DOHH2 (cell line): ENCODE measurements at regions not wholly inside any gene's neighbourhood (a gene's known extent, or its start where the extent isn't known, plus 50 kb on each side); places are given as distances from the start of the nearest gene placed in this dataset.

Experiments used
- H3F3A ChIP-seq: fragments of 200-600 bp; sonication (generic), shearing (Covaris generic); 2 replicates; pipeline ENCODE4 v1.6.0; 2016; ENCODE audit warnings: antibody characterized with exemption, mild to moderate bottlenecking; ENCODE audit not compliant: control insufficient read depth, insufficient read depth
- H3K27ac ChIP-seq: fragments of 200-600 bp; sonication (generic); 2 replicates; pipeline ENCODE4 v1.5.1; 2014; ENCODE audit warnings: low read depth, mild to moderate bottlenecking, low read length, moderate library complexity
- H3K27me3 ChIP-seq: fragments of 200-600 bp; sonication (generic); 2 replicates; pipeline ENCODE4 v1.6.1; 2014; ENCODE audit warnings: mild to moderate bottlenecking, low read length, mixed read lengths; ENCODE audit not compliant: control insufficient read depth
- H3K36me3 ChIP-seq: fragments of 200-600 bp; sonication (generic); 2 replicates; pipeline ENCODE4 v1.6.1; 2014; ENCODE audit warnings: mild to moderate bottlenecking, low read length, moderate library complexity, mixed read lengths; ENCODE audit not compliant: control insufficient read depth
- H3K4me1 ChIP-seq: fragments of 200-600 bp; sonication (generic); 2 replicates; pipeline ENCODE4 v1.6.1; 2014; ENCODE audit warnings: mild to moderate bottlenecking, low read length, mixed read lengths; ENCODE audit not compliant: control insufficient read depth
- H3K4me2 ChIP-seq: fragments of 200-600 bp; sonication (generic); 2 replicates; pipeline ENCODE4 v1.6.0; 2014; ENCODE audit warnings: mild to moderate bottlenecking, low read length, moderate library complexity
- H3K4me3 ChIP-seq: fragments of 200-600 bp; sonication (generic); 2 replicates; pipeline ENCODE4 v1.5.1; 2014; ENCODE audit warnings: mild to moderate bottlenecking, low read length, mixed read lengths
- H3K79me2 ChIP-seq: fragments of 200-600 bp; sonication (generic); 2 replicates; pipeline ENCODE4 v1.6.1; 2014; ENCODE audit warnings: mild to moderate bottlenecking, low read length, mixed read lengths; ENCODE audit not compliant: control insufficient read depth
- H3K9me2 ChIP-seq: fragments of 200-600 bp; sonication (generic); replicated peaks from 2 replicates; pipeline ENCODE4 v1.6.1; 2014; ENCODE audit warnings: mild to moderate bottlenecking, low read length, mixed read lengths; ENCODE audit not compliant: control insufficient read depth
- H3K9me3 ChIP-seq: fragments of 200-600 bp; sonication (generic); 2 replicates; pipeline ENCODE4 v1.6.1; 2014; ENCODE audit warnings: antibody characterized with exemption, low read length, mixed read lengths; ENCODE audit not compliant: control insufficient read depth, insufficient read depth
- H4K20me1 ChIP-seq: fragments of 200-600 bp; sonication (generic); 2 replicates; pipeline ENCODE4 v1.6.0; 2014; ENCODE audit warnings: low read depth, mild to moderate bottlenecking, antibody characterized with exemption, low read length, moderate library complexity; ENCODE audit not compliant: control insufficient read depth, insufficient read depth
- EZH2phosphoT487 ChIP-seq: fragments of 200-600 bp; sonication (generic); IDR thresholded peaks from 2 replicates; pipeline ENCODE4 v1.6.1; 2017; ENCODE audit warnings: borderline replicate concordance, mild to moderate bottlenecking, antibody characterized with exemption, low read length, moderate library complexity, mixed read lengths
- TF ChIP-seq, protein P1 (sequence below): fragments of 200-600 bp; sonication (generic); IDR thresholded peaks from one replicate; pipeline ENCODE4 v1.5.1; 2014; ENCODE audit warnings: antibody characterized with exemption, mild to moderate bottlenecking, low read depth, low read length; ENCODE audit not compliant: poor library complexity, severe bottlenecking

DNA sequence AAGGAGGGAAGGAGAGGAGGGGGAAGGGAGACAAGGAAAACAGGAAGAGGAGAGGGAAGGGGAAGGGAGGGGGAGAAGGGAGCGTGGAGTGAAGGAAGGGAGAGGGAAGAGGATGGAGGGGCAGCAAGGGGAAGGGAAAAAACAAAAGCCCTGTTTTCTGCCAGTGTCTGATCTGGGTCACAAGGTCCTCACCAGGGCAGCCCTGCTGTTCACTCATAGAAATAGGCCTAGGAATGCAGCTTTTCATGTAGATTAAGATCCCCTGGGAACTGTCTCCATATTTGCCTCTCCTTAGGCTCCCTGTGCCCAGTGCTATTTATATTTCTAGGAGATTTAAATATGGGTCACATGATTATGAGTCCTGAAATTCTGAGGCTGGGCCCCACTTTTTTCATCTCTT is 790.7 kb downstream of the TNS3 start:
- TF ChIP-seq, protein P1, sequence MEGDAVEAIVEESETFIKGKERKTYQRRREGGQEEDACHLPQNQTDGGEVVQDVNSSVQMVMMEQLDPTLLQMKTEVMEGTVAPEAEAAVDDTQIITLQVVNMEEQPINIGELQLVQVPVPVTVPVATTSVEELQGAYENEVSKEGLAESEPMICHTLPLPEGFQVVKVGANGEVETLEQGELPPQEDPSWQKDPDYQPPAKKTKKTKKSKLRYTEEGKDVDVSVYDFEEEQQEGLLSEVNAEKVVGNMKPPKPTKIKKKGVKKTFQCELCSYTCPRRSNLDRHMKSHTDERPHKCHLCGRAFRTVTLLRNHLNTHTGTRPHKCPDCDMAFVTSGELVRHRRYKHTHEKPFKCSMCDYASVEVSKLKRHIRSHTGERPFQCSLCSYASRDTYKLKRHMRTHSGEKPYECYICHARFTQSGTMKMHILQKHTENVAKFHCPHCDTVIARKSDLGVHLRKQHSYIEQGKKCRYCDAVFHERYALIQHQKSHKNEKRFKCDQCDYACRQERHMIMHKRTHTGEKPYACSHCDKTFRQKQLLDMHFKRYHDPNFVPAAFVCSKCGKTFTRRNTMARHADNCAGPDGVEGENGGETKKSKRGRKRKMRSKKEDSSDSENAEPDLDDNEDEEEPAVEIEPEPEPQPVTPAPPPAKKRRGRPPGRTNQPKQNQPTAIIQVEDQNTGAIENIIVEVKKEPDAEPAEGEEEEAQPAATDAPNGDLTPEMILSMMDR, result no peak
- no peak for TF ChIP-seq EZH2phosphoT487
- Histone ChIP-seq H3F3A (no peaks in the 10 kb centered on the region), H3K27me3 (no peaks in the 10 kb centered on the region), H3K4me3 (no peak overlapping the region), H3K4me1 (no peaks in the 10 kb centered on the region), H3K36me3 (no peaks in the 10 kb centered on the region), H4K20me1 (no peaks in the 10 kb centered on the region), H3K9me3 (no peaks in the 10 kb centered on the region), H3K9me2 (no peaks in the 10 kb centered on the region), H3K27ac (no peak overlapping the region), H3K79me2 (no peaks in the 10 kb centered on the region), H3K4me2 (no peak overlapping the region)

DNA sequence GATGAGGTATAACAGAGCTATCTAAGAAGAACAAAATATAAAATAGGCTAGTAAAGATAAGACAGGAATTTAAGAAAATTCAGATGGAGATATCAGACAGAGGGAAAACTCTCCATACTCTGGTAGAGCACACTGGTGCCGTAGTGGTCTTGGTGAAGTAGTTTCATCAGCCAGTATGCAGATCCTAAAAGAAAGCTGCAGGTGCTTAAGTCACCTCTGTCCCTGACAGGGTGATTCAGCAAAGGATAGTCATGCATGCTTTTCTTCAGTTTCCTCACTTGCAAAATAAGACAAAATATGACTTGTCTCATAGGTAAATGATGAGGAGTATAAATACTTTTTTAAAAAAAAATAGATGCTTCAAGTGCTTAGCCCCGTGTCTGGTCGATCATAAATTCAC is 794.9 kb downstream of the TNS3 start:
- no peaks in the 10 kb centered on the region for H3K36me3 ChIP-seq
- H3K4me1 ChIP-seq, result no peaks in the 10 kb centered on the region
- no peak overlapping the region for H3K4me3 ChIP-seq
- H3K4me2 ChIP-seq, result no peak overlapping the region
- H3K27ac ChIP-seq, result no peak overlapping the region
- no peaks in the 10 kb centered on the region for H3K9me2 ChIP-seq
- H3K27me3 ChIP-seq, result no peaks in the 10 kb centered on the region
- H3K9me3 ChIP-seq, result no peaks in the 10 kb centered on the region; the same call in 1 of the 2 replicates
- TF ChIP-seq, protein P1, result no peak
- no peak for TF ChIP-seq EZH2phosphoT487
- no peaks in the 10 kb centered on the region for H3K79me2 ChIP-seq
- H4K20me1 ChIP-seq, result no peaks in the 10 kb centered on the region
- H3F3A ChIP-seq, result no peaks in the 10 kb centered on the region

DNA sequence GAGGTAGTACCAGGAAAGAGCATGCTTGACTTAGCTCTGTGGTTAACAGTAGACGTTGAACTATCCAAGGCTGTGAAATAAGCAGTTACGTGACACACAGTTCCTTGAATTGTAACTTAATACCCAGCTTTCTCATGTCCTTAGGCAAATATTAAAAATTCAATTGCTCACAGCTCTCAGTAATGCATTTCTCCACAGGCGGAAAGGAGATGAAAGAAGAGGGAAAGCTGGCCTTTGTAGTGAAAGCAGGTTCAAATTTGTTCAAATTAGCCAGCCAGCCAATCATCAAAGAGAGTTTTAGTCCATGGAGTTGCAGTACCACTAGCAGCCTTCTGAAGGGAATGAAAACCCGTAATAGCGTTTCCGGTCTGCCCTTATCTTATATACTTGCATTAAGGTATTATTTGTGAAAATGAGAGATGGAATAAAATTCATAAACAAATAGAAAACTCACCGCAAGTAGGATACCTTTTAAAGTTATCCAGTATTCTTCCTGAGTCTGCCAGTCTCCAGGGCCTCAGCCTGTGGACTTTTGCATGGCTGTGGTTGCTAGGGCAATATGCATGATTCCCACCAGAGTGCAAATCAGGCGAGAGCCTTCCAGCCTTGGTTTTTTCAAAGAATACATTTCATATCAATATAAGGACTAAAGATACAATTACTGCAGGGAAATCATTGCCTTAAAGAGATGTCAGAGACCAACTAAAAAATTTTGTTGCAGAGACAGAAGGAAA is 795.5 kb downstream of the TNS3 start:
- H3K9me2 ChIP-seq, result no peaks in the 10 kb centered on the region
- H3K36me3 ChIP-seq, result no peaks in the 10 kb centered on the region
- H3K4me2 ChIP-seq, result no peak overlapping the region
- no peak overlapping the region for H3K4me3 ChIP-seq
- H3K27me3 ChIP-seq, result no peaks in the 10 kb centered on the region
- H3K27ac ChIP-seq, result no peak overlapping the region
- no peaks in the 10 kb centered on the region for H3K79me2 ChIP-seq
- H4K20me1 ChIP-seq, result no peaks in the 10 kb centered on the region
- TF ChIP-seq, protein P1, result no peak
- no peak for TF ChIP-seq EZH2phosphoT487
- H3F3A ChIP-seq, result no peaks in the 10 kb centered on the region
- peaks cover 5% of the 10 kb centered on the region for H3K9me3 ChIP-seq
- no peaks in the 10 kb centered on the region for H3K4me1 ChIP-seq
